Activated CD8-positive, alpha-beta T cell treated with anti-CD3 and anti-CD28 coated beads, Interleukin-2, amount 10 ng/mL, durations not matched to agents 7 days and 5 days (primary cell): ENCODE measurements at regions not wholly inside any gene's neighbourhood (a gene's known extent, or its start where the extent isn't known, plus 50 kb on each side); places are given as distances from the start of the nearest gene placed in this dataset.
"Not testable (repeated sequence)": the region's sequence is repeated elsewhere in the genome, so short reads cannot be mapped to it uniquely, and the experiment has no call there.

ENCODE experiments used
- ATAC-seq: fragments of 150-1000 bp; cut with Tn5 transposase; one replicate; pipeline ENCODE4 v1.10.0; 2021; ENCODE audit warnings: moderate library complexity
- CTCF ChIA-PET: fragments of 350-600 bp; sonication (Branson Sonifier 250); formaldehyde crosslinking; loops from one replicate; lab custom pipeline; 2021; ENCODE audit warnings: antibody characterized with exemption; lab: Charles Lee
- POLR2A ChIA-PET: fragments of 350-600 bp; sonication (Branson Sonifier 250); formaldehyde crosslinking; loops from one replicate; lab custom pipeline; 2021; ENCODE audit warnings: antibody characterized with exemption; lab: Charles Lee
- DNase-seq: peaks from one replicate; pipeline ENCODE4 v3.0.0-alpha.2; 2020
- H3K27ac Mint-ChIP-seq: one replicate; pipeline ENCODE4 v1.8.0; 2021; ENCODE audit warnings: mild to moderate bottlenecking, mixed read lengths
- H3K27me3 Mint-ChIP-seq: one replicate; pipeline ENCODE4 v1.8.0; 2021; ENCODE audit warnings: low read depth, mixed read lengths
- H3K36me3 Mint-ChIP-seq: one replicate; pipeline ENCODE4 v1.8.0; 2021; ENCODE audit warnings: low read depth, mixed read lengths
- H3K4me1 Mint-ChIP-seq: one replicate; pipeline ENCODE4 v1.8.0; 2021; ENCODE audit warnings: low read depth, mixed read lengths
- H3K4me3 Mint-ChIP-seq: one replicate; pipeline ENCODE4 v1.8.0; 2021; ENCODE audit warnings: mild to moderate bottlenecking, mixed read lengths
- H3K9me3 Mint-ChIP-seq: one replicate; pipeline ENCODE4 v1.8.0; 2022; ENCODE audit warnings: mixed read lengths; ENCODE audit not compliant: insufficient read depth

GRCh38 chr14:28252124-28252523, 514.5 kb upstream of the FOXG1 start:
- H3K4me3 Mint-ChIP-seq, POLR2A ChIA-PET, H3K27me3 Mint-ChIP-seq, DNase-seq, H3K4me1 Mint-ChIP-seq, H3K9me3 Mint-ChIP-seq, CTCF ChIA-PET, H3K27ac Mint-ChIP-seq, H3K36me3 Mint-ChIP-seq, ATAC-seq: not testable (repeated sequence)

- no peak overlapping the region for H3K27ac Mint-ChIP-seq
These were observed 511.8 kb upstream of the FOXG1 start for GRCh38 chr14:28254768-28255167.

GRCh38 chr14:28264306-28264705, 502.3 kb upstream of the FOXG1 start:
- DNase-seq (no peak), ATAC-seq (no peak)
- POLR2A ChIA-PET = no interaction called here
- Mint-ChIP-seq H3K4me3 (no peak overlapping the region), H3K9me3 (peaks cover 18% of the 10 kb centered on the region), H3K36me3 (no peaks in the 10 kb centered on the region), H3K4me1 (no peaks in the 10 kb centered on the region), H3K27ac (no peak overlapping the region), H3K27me3 (no peaks in the 10 kb centered on the region)
- CTCF ChIA-PET = no interaction called here

More at GRCh38 chr14:28254768-28255167, 511.8 kb upstream of the FOXG1 start:
- H3K4me3 Mint-ChIP-seq = no peak overlapping the region
- no peak for DNase-seq
- H3K27me3 Mint-ChIP-seq = no peaks in the 10 kb centered on the region
- no peak for ATAC-seq
- no peaks in the 10 kb centered on the region for H3K4me1 Mint-ChIP-seq
- no peaks in the 10 kb centered on the region for H3K36me3 Mint-ChIP-seq
- ChIA-PET POLR2A (no interaction called here), CTCF (no interaction called here)
- H3K9me3 Mint-ChIP-seq = peaks cover 10% of the 10 kb centered on the region

- Mint-ChIP-seq H3K27me3 (no peaks in the 10 kb centered on the region), H3K36me3 (no peaks in the 10 kb centered on the region)
- no peak for ATAC-seq
These were observed 494.3 kb upstream of the FOXG1 start for GRCh38 chr14:28272270-28272669.

GRCh38 chr14:28280530-28280929, 486.1 kb upstream of the FOXG1 start:
- H3K4me3 Mint-ChIP-seq = no peak overlapping the region
- peaks cover 17% of the 10 kb centered on the region for H3K9me3 Mint-ChIP-seq
- DNase-seq (no peak), ATAC-seq (no peak)
- ChIA-PET POLR2A (no interaction called here), CTCF (no interaction called here)
- no peaks in the 10 kb centered on the region for H3K36me3 Mint-ChIP-seq
- H3K4me1 Mint-ChIP-seq = no peaks in the 10 kb centered on the region
- no peak overlapping the region for H3K27ac Mint-ChIP-seq
- no peaks in the 10 kb centered on the region for H3K27me3 Mint-ChIP-seq

More at GRCh38 chr14:28272270-28272669, 494.3 kb upstream of the FOXG1 start:
- Mint-ChIP-seq H3K4me3 (no peak overlapping the region), H3K4me1 (no peaks in the 10 kb centered on the region), H3K27ac (no peak overlapping the region), H3K9me3 (peaks cover 24% of the 10 kb centered on the region)
- POLR2A ChIA-PET = no interaction called here
- no peak for DNase-seq
- CTCF ChIA-PET = no interaction called here

- POLR2A ChIA-PET = no interaction called here
- peaks cover 17% of the 10 kb centered on the region for H3K9me3 Mint-ChIP-seq
- H3K27me3 Mint-ChIP-seq = no peaks in the 10 kb centered on the region
- ATAC-seq (no peak), DNase-seq (no peak)
- CTCF ChIA-PET = no interaction called here
- H3K4me3 Mint-ChIP-seq = no peak overlapping the region
- no peak overlapping the region for H3K27ac Mint-ChIP-seq
- H3K36me3 Mint-ChIP-seq = no peaks in the 10 kb centered on the region
- no peaks in the 10 kb centered on the region for H3K4me1 Mint-ChIP-seq
These were observed 485.5 kb upstream of the FOXG1 start for GRCh38 chr14:28280997-28281598.

- H3K9me3 Mint-ChIP-seq = no peaks in the 10 kb centered on the region
- H3K36me3 Mint-ChIP-seq = no peaks in the 10 kb centered on the region
- DNase-seq = no peak
- no peaks in the 10 kb centered on the region for H3K27me3 Mint-ChIP-seq
- no peak overlapping the region for H3K4me3 Mint-ChIP-seq
- POLR2A ChIA-PET = no interaction called here
- CTCF ChIA-PET = no interaction called here
- H3K4me1 Mint-ChIP-seq = no peaks in the 10 kb centered on the region
- H3K27ac Mint-ChIP-seq = no peak overlapping the region
- no peak for ATAC-seq
These were observed 481.9 kb upstream of the FOXG1 start for GRCh38 chr14:28284546-28285300.

GRCh38 chr14:28294834-28295440, 471.6 kb upstream of the FOXG1 start:
- Mint-ChIP-seq H3K36me3 (no peaks in the 10 kb centered on the region), H3K27ac (no peak overlapping the region), H3K4me3 (no peak overlapping the region), H3K9me3 (peaks cover 15% of the 10 kb centered on the region), H3K4me1 (no peaks in the 10 kb centered on the region), H3K27me3 (no peaks in the 10 kb centered on the region)
- ATAC-seq = no peak
- POLR2A ChIA-PET = no interaction called here
- no peak for DNase-seq
- CTCF ChIA-PET = no interaction called here

GRCh38 chr14:28297559-28297958, 469.0 kb upstream of the FOXG1 start:
- no peaks in the 10 kb centered on the region for H3K36me3 Mint-ChIP-seq
- no peak overlapping the region for H3K27ac Mint-ChIP-seq
- H3K27me3 Mint-ChIP-seq = no peaks in the 10 kb centered on the region
- H3K4me1 Mint-ChIP-seq = no peaks in the 10 kb centered on the region
- DNase-seq = no peak
- ChIA-PET POLR2A (no interaction called here), CTCF (no interaction called here)
- no peak for ATAC-seq
- no peak overlapping the region for H3K4me3 Mint-ChIP-seq
- peaks cover 23% of the 10 kb centered on the region for H3K9me3 Mint-ChIP-seq

GRCh38 chr14:28298156-28298555, 468.4 kb upstream of the FOXG1 start:
- no peaks in the 10 kb centered on the region for H3K36me3 Mint-ChIP-seq
- no peak for DNase-seq
- ATAC-seq = no peak
- ChIA-PET CTCF (no interaction called here), POLR2A (no interaction called here)
- no peak overlapping the region for H3K4me3 Mint-ChIP-seq
- no peaks in the 10 kb centered on the region for H3K4me1 Mint-ChIP-seq
- no peak overlapping the region for H3K27ac Mint-ChIP-seq
- no peaks in the 10 kb centered on the region for H3K27me3 Mint-ChIP-seq
- peaks cover 23% of the 10 kb centered on the region for H3K9me3 Mint-ChIP-seq

- CTCF ChIA-PET = no interaction called here
- Mint-ChIP-seq H3K27me3 (no peaks in the 10 kb centered on the region), H3K9me3 (peaks cover 20% of the 10 kb centered on the region)
These were observed 467.4 kb upstream of the FOXG1 start for GRCh38 chr14:28299227-28299626.

GRCh38 chr14:28300356-28300755, 466.2 kb upstream of the FOXG1 start:
- Mint-ChIP-seq H3K27ac (no peak overlapping the region), H3K36me3 (no peaks in the 10 kb centered on the region), H3K4me1 (no peaks in the 10 kb centered on the region), H3K9me3 (peaks cover 14% of the 10 kb centered on the region), H3K4me3 (no peak overlapping the region), H3K27me3 (no peaks in the 10 kb centered on the region)
- CTCF ChIA-PET = no interaction called here
- POLR2A ChIA-PET = no interaction called here
- ATAC-seq (no peak), DNase-seq (no peak)

More at GRCh38 chr14:28299227-28299626, 467.4 kb upstream of the FOXG1 start:
- ATAC-seq (no peak), DNase-seq (no peak)
- H3K36me3 Mint-ChIP-seq = no peaks in the 10 kb centered on the region
- H3K27ac Mint-ChIP-seq = no peak overlapping the region
- no peaks in the 10 kb centered on the region for H3K4me1 Mint-ChIP-seq
- no peak overlapping the region for H3K4me3 Mint-ChIP-seq
- POLR2A ChIA-PET = no interaction called here
